ENCODE measurements at regions not wholly inside any gene's neighbourhood (a gene's known extent, or its start where the extent isn't known, plus 50 kb on each side); places are given as distances from the start of the nearest gene placed in this dataset.

GRCh38 chr3:67920311-67920710 lies 265.9 kb upstream of the SUCLG2 start:
- intact Hi-C loops (cut with DNase I), result no loop called here
- H3K27me3 ChIP-seq, result no peaks in the 10 kb centered on the region
- no peak overlapping the region for H3K27ac ChIP-seq
- H3K4me3 ChIP-seq, result no peak overlapping the region
- no peaks in the 10 kb centered on the region for H3K36me3 ChIP-seq
- no peaks in the 10 kb centered on the region for H3K9me3 ChIP-seq
- TF ChIP-seq CTCF (IDR thresholded peaks at IDR 0.05), result no peak
- no peak for TF ChIP-seq POLR2A (IDR thresholded peaks at IDR 0.05)
- no peak for TF ChIP-seq POLR2AphosphoS5 (IDR thresholded peaks at IDR 0.05; ENCODE audit: insufficient read depth in 1 of 2, low read depth in 1 of 2)
- no peak for DNase-seq (ENCODE audit: extremely low spot score in 2 of 2)
- H3K4me1 ChIP-seq, result no peaks in the 10 kb centered on the region

- no peaks in the 10 kb centered on the region for H3K4me1 ChIP-seq
- H3K27ac ChIP-seq, result no peak overlapping the region
- DNase-seq (ENCODE audit: extremely low spot score in 2 of 2), result no peak
- H3K27me3 ChIP-seq, result no peaks in the 10 kb centered on the region
- no peak overlapping the region for H3K4me3 ChIP-seq
- intact Hi-C loops (cut with DNase I), result no loop called here
- no peak for TF ChIP-seq POLR2AphosphoS5 (IDR thresholded peaks at IDR 0.05; ENCODE audit: insufficient read depth in 1 of 2, low read depth in 1 of 2)
- TF ChIP-seq CTCF (IDR thresholded peaks at IDR 0.05), result no peak
- no peak for TF ChIP-seq POLR2A (IDR thresholded peaks at IDR 0.05)
- H3K36me3 ChIP-seq, result no peaks in the 10 kb centered on the region
- no peaks in the 10 kb centered on the region for H3K9me3 ChIP-seq
Observed at GRCh38 chr3:67916353-67916752, 261.9 kb upstream of the SUCLG2 start.

- intact Hi-C loops (cut with DNase I), result no loop called here
- Histone ChIP-seq H3K27ac (no peak overlapping the region), H3K4me1 (no peaks in the 10 kb centered on the region), H3K27me3 (no peaks in the 10 kb centered on the region), H3K9me3 (no peaks in the 10 kb centered on the region), H3K36me3 (no peaks in the 10 kb centered on the region), H3K4me3 (no peak overlapping the region)
- DNase-seq (ENCODE audit: extremely low spot score in 2 of 2), result no peak
- TF ChIP-seq CTCF (IDR thresholded peaks at IDR 0.05) (no peak), POLR2AphosphoS5 (IDR thresholded peaks at IDR 0.05; ENCODE audit: insufficient read depth in 1 of 2, low read depth in 1 of 2) (no peak)
Observed at GRCh38 chr3:67907735-67908134, 253.3 kb upstream of the SUCLG2 start.

- TF ChIP-seq CTCF (IDR thresholded peaks at IDR 0.05) (no peak), POLR2A (IDR thresholded peaks at IDR 0.05) (no peak), POLR2AphosphoS5 (IDR thresholded peaks at IDR 0.05; ENCODE audit: insufficient read depth in 1 of 2, low read depth in 1 of 2) (no peak)
- Histone ChIP-seq H3K4me1 (no peaks in the 10 kb centered on the region), H3K27ac (no peak overlapping the region), H3K4me3 (no peak overlapping the region), H3K9me3 (no peaks in the 10 kb centered on the region), H3K36me3 (no peaks in the 10 kb centered on the region), H3K27me3 (no peaks in the 10 kb centered on the region)
- DNase-seq (ENCODE audit: extremely low spot score in 2 of 2), result no peak
- intact Hi-C loops (cut with DNase I), result no loop called here
Observed at GRCh38 chr3:67906261-67906660, 251.8 kb upstream of the SUCLG2 start.

- no peak overlapping the region for H3K4me3 ChIP-seq
- DNase-seq (ENCODE audit: extremely low spot score in 2 of 2), result no peak
- H3K9me3 ChIP-seq, result no peaks in the 10 kb centered on the region
- no peaks in the 10 kb centered on the region for H3K36me3 ChIP-seq
- intact Hi-C loops (cut with DNase I), result no loop called here
- H3K4me1 ChIP-seq, result no peaks in the 10 kb centered on the region
- H3K27ac ChIP-seq, result no peak overlapping the region
- H3K27me3 ChIP-seq, result no peaks in the 10 kb centered on the region
- TF ChIP-seq POLR2A (IDR thresholded peaks at IDR 0.05) (no peak), POLR2AphosphoS5 (IDR thresholded peaks at IDR 0.05; ENCODE audit: insufficient read depth in 1 of 2, low read depth in 1 of 2) (no peak), CTCF (IDR thresholded peaks at IDR 0.05) (no peak)
Observed at GRCh38 chr3:67901681-67902080, 247.3 kb upstream of the SUCLG2 start.

Measured in vagina (tissue), 2 donors.